Choroid plexus epithelial cell (primary cell): ENCODE measurements at regions not wholly inside any gene's neighbourhood (a gene's known extent, or its start where the extent isn't known, plus 50 kb on each side); places are given as distances from the start of the nearest gene placed in this dataset.
A peak's percentile ranks its signal among the peaks of the same experiment; 100 is the strongest.
"Not testable (repeated sequence)": the region's sequence is repeated elsewhere in the genome, so short reads cannot be mapped to it uniquely, and the experiment has no call there.

Experiments used
- DNase-seq: peaks from one replicate; pipeline ENCODE4 v3.0.0-alpha.2; 2010; ENCODE audit warnings: low read depth
- H3K4me3 ChIP-seq: 2 replicates; pipeline ENCODE4 v1.5.1; 2011; ENCODE audit warnings: low read depth, mild to moderate bottlenecking, control low read depth, low read length, moderate library complexity
- TF ChIP-seq, protein P1 (sequence below): conservative IDR thresholded peaks from 2 replicates; pipeline ENCODE4 v1.5.1; 2011; ENCODE audit warnings: low read depth, mild to moderate bottlenecking, control low read depth, inconsistent platforms, low read length, moderate library complexity

DNA sequence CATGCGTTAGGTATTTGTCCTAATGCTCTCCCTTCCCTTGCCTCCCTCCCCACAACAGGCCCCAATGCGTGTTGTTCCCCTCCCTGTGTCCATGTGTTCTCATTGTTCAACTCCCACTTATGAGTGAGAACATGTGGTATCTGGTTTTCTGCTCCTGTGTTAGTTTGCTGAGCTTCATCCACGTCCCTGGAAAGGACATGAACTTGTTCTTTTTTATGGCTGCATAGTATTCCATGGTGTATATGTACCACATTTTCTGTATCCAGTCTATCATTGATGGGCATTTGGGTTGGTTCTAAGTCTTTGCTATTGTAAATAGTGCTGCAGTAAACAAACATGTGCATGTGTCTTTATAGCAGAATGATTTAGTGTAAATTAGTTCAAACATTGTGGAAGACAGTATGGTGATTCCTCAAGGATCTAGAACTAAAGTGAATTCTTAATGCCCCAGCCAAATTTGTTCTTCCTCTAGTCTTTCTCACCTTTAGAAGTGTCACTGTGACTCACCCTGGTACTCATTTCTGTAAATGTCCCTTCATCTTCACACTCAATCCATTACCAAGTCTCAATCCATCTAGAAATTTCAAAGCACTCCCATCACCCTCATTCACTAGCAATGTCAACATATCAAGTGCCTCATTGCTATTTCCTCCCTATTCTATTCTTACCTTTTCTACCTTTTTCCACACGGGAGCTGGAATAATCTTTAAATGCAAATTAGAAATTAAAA, 123.9 kb downstream of the MREG start:
- not testable (repeated sequence) for H3K4me3 ChIP-seq, DNase-seq

DNA sequence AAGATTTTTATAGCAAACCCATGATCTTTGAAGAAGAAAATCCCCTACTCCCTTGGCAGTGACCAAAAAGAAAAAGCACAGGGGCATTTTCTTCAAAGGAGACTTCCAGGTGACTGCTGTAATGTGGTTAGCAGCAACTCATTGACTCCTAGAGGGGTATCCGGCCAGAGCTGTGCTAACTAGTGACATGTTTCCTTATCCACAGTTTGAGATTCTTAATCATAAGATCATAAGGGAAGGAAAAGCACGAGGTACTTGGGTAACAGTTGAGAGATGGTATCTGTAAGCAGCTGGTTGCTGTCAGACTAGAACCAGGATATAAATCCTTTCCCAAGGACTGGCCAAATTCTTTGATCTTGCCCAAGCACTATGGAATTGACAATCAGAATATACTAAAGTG, 124.7 kb downstream of the MREG start:
- DNase-seq, result no peak
- H3K4me3 ChIP-seq, result no peak overlapping the region
- TF ChIP-seq, protein P1, sequence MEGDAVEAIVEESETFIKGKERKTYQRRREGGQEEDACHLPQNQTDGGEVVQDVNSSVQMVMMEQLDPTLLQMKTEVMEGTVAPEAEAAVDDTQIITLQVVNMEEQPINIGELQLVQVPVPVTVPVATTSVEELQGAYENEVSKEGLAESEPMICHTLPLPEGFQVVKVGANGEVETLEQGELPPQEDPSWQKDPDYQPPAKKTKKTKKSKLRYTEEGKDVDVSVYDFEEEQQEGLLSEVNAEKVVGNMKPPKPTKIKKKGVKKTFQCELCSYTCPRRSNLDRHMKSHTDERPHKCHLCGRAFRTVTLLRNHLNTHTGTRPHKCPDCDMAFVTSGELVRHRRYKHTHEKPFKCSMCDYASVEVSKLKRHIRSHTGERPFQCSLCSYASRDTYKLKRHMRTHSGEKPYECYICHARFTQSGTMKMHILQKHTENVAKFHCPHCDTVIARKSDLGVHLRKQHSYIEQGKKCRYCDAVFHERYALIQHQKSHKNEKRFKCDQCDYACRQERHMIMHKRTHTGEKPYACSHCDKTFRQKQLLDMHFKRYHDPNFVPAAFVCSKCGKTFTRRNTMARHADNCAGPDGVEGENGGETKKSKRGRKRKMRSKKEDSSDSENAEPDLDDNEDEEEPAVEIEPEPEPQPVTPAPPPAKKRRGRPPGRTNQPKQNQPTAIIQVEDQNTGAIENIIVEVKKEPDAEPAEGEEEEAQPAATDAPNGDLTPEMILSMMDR, result no peak

DNA sequence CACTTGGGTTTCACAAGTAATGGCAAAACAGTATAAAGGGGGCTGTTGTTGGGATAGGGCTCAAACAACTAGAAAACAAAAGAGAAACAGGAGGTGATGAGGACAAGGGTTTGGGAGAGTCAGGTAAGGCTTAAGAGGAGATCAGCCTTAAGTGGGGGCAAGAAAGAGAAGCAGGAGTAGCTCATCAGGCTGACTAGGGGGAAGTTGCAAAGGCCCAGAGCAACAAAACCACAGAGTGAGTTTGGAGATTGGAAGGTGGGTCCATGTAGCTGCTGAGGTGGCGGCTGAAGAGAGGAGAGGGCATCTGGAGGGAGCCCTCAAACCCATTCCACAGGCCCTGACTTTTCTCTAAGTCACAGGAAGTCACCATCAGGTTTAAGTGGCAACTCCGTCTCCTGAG, 126.0 kb downstream of the MREG start:
- TF ChIP-seq, protein P1, result no peak
- H3K4me3 ChIP-seq, result no peak overlapping the region
- DNase-seq, result no peak

DNA sequence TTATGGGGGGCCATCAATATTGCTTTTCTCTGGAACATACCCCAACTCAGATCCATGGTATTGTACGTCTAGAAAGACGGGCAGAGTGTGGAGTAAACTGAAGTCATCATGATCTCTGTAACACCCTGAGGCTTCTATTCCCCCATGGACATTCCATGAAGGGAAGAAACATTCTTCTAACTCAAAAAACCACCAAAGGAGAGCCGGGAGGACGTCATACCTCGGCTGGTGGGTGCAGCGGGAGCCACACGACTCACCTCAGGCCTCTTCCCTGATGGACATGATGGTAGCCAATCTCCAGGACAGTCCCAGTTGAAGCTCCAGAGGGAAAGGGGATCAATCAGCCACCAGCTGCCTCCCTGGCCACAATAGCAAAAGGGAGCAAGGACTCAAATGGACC, 127.3 kb downstream of the MREG start:
- TF ChIP-seq, protein P1, result no peak
- DNase-seq, result no peak
- H3K4me3 ChIP-seq, result no peak overlapping the region

DNA sequence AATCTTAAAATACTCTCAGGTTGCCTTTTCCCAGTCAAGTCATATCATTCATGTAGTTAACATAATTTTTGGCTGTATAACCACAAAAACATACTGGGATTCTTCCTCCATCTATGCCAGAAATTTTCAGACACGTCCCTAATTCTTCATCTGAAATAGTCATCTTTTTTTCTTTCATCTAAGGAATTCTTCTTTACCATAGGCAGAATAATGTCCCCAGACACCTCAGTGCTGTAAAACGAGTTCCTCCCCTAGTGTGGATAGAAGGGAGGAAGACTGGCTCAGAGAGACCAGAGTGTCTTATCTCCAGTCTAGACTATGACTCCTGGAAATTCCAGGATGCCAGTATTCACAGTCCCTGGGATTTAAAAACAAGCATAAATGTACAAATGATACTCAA, 127.8 kb downstream of the MREG start:
- TF ChIP-seq, protein P1, result no peak
- H3K4me3 ChIP-seq, result no peak overlapping the region
- no peak for DNase-seq

DNA sequence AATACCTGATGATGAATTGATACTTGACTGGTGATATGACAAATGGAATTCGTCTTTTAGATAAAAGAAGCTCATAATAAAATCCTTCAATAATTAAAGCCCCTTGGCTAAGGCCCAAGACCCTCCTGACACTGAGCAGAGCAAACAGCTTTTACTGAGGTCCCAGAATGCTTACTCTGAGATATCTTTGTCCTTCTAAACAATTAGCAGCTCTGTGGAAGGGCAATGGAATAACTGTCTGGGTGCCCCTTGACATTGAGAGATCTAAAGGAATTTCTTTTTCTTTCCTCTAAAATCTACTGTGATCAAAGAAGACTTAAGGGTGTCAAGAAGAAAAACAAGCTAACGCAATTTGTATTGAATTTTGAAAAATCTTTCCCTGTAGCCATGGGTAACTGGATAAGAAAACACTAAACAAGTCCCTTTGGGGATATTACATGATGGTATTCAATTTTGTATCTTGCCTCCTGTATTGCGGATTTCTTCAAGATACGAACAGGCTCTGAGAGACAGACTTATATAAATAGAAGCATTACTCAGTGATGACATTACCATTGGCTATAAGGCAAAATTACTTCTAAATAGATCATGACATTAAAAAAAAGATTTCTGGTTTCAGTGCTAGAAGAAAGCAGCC, 128.8 kb downstream of the MREG start:
- peak; percentile 82 for DNase-seq
- no peak overlapping the region for H3K4me3 ChIP-seq
- TF ChIP-seq, protein P1, result no peak

DNA sequence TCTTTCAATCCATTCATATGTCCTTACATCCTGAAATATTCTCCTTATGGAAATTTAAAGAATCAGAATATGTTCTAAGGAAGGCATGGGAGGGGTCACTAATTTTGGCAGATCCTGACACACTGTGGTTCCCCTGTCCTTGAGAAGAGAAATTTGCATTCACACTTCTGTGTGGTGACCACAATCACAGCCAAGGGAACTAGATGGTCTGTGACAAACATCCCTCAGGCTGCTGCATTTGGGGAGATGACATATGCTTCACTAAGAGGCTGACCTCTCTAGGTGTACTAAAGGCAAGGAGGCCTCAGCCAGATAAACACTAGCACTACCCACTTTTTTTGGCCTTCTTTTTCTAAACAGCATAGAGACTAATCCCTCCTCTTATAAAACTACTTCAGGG, 129.6 kb downstream of the MREG start:
- DNase-seq, result no peak
- H3K4me3 ChIP-seq, result no peak overlapping the region
- TF ChIP-seq, protein P1, result no peak
